GM13976 (cell line): ENCODE measurements at regions not wholly inside any gene's neighbourhood (a gene's known extent, or its start where the extent isn't known, plus 50 kb on each side); places are given as distances from the start of the nearest gene placed in this dataset.
"Not testable (repeated sequence)": the region's sequence is repeated elsewhere in the genome, so short reads cannot be mapped to it uniquely, and the experiment has no call there.

Experiments
- DNase-seq: peaks from one replicate; pipeline ENCODE4 v3.0.0; 2012; ENCODE audit warnings: low spot score
- in situ Hi-C: fragments of 300-500 bp; cut with MboI; formaldehyde crosslinking; loops from one replicate; pipeline ENCODE4 v1.12.0; 2022; ENCODE audit warnings: low sequenced_read_pairs, mixed read lengths, inconsistent platforms; ENCODE audit not compliant: unreplicated experiment
- TF ChIP-seq, protein P1 (sequence below): IDR thresholded peaks from 2 replicates; pipeline ENCODE4 v1.5.1; 2012; ENCODE audit warnings: borderline replicate concordance, mild to moderate bottlenecking; ENCODE audit not compliant: insufficient read depth; ENCODE audit errors: extremely low read depth, missing control alignments, control extremely low read depth

DNA sequence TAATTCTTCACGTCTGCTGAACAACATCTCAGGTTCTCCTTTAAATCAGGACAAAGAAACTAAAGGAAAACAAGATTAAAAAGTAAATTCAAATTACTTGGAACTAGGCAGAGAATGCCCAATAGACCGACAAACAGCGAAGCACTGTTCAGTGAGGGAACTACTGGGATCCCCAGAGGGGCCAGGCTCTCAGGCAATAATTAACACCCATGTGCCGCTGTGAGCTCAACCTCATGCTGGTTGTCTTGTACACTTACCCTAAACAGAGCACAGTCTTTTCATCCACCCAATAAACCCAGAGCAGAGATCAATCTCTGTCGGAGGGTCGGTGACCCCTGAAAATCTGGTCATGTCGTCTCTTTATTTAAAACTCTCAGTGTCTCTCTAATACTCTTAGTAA is 229.9 kb upstream of the CRIM1 start:
- TF ChIP-seq, protein P1, sequence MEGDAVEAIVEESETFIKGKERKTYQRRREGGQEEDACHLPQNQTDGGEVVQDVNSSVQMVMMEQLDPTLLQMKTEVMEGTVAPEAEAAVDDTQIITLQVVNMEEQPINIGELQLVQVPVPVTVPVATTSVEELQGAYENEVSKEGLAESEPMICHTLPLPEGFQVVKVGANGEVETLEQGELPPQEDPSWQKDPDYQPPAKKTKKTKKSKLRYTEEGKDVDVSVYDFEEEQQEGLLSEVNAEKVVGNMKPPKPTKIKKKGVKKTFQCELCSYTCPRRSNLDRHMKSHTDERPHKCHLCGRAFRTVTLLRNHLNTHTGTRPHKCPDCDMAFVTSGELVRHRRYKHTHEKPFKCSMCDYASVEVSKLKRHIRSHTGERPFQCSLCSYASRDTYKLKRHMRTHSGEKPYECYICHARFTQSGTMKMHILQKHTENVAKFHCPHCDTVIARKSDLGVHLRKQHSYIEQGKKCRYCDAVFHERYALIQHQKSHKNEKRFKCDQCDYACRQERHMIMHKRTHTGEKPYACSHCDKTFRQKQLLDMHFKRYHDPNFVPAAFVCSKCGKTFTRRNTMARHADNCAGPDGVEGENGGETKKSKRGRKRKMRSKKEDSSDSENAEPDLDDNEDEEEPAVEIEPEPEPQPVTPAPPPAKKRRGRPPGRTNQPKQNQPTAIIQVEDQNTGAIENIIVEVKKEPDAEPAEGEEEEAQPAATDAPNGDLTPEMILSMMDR, result no peak
- in situ Hi-C loops, result no loop called here
- DNase-seq, result no peak

DNA sequence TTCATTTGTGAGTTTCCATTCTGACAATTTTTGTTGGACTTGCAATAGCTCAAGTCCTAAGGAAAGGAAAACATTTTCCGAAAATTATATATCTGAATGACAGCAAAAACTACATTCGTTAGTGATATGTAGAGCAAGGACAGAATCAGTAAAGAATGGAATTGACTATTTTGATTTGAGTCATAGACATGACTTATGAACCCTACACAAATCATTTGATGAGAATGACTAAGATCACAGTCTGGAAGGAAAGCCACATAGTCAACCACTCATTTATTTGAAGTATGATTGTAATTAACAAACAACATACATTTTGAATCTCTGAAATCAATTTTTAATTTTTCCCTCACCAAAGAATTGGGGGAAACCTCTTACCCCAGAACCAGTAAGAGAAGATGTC is 231.6 kb upstream of the CRIM1 start:
- TF ChIP-seq, protein P1, result no peak
- in situ Hi-C loops, result no loop called here
- no peak for DNase-seq

DNA sequence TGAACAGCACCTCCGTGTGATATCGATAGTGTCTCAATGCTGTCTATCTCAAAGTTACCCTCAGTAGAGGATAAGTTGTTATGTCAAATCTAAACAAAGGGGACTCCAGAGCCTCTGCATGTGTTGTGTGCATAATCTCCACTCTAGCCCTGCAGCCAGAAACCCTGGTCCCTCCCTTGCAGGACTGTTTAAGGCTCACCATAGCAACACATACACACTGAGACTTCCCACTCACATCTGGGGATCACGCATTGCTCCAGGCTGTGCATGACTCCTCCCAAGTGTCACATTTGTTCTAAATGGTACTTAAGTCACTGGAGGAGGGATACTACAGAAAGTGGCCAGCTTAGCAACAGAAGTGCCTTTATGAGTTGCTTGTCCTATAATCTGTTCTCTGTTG is 258.6 kb upstream of the CRIM1 start:
- TF ChIP-seq, protein P1, result no peak
- in situ Hi-C loops, result no loop called here
- DNase-seq, result no peak

DNA sequence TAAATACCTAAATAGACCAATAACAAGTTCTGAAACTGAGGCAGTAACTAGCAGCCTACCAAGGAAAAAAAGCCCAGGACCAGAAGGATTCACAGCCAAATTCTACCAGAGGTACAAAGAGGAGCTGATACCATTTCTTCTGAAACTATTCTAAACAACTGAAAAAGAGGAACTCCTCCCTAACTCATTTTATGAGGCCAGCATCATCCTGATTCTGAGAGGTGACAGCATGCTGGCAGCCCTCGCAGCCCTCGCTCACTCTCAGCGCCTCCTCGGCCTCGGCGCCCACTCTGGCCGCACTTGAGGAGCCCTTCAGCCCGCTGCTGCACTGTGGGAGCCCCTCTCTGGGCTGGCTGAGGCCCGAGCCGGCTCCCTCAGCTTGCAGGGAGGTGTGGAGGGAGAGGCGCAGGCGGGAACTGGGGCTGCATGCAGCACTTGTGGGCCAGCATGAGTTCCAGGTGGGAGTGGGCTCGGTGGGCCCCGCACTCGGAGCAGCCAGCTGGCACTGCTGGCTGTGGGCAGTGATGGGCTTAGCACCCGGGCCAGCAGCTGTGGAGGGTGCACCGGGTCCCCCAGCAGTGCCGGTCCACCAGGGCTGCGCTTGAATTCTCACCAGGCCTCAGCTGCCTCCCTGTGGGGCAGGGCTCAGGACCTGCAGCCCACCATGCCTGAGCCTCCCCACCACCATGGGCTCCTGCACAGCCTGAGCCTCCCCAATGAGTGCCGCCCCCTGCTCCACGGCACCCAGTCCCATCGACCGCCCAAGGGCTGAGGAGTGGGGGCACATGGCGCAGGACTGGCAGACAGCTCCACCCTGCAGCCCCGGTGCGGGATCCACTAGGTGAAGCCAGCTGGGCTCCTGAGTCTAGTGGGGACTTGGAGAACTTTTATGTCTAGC is 263.5 kb upstream of the CRIM1 start:
- DNase-seq, in situ Hi-C loops: not testable (repeated sequence)

DNA sequence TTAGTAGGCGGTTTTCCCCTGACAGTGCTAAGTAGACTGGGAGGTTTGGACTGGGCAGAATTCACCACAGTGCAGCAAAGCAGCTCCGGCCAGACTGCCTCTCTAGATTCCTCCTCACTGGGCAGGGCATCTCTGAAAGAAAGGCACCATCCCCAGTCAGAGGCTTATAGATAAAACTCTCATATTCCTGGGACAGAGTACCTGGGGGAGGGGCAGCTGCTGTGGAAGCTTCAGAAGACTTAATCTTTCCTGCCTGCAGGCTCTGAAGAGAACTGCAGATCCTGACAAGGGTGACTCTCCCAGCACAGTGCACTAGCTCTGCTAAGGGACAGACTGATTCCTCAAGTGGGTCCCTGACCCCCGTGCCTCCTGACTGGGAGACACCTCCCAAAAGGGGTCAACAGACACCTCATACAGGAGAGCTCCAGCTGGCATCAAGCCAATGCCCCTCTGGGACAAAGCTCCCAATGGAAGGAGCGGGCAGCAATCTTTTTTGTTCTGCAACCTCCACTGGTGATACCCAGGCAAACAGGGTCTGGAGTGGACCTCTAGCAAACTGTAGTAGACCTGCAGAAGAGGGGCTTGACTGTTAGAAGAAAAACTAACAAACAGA is 266.8 kb upstream of the CRIM1 start:
- no peak for DNase-seq
- in situ Hi-C loops, result no loop called here
- TF ChIP-seq, protein P1, result no peak

DNA sequence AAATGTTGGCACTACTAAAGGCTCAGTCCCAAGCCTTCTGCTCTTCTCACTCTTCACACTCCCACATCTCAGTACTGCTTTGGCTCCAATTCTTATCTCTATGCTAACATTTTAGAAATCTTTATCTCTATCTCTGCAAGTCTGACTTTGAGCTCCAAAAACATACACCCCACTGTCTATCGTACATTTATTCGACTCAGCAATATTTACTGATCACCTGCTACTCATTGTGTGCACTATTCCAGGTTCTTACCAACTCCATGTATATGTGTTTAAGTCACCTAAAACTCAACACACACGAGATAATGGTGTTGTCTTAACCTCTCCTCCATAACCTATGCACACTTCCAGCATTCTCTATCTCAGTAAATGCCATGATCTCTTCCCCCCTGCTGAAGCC is 268.2 kb upstream of the CRIM1 start:
- no peak for DNase-seq
- TF ChIP-seq, protein P1, result no peak
- in situ Hi-C loops, result no loop called here

DNA sequence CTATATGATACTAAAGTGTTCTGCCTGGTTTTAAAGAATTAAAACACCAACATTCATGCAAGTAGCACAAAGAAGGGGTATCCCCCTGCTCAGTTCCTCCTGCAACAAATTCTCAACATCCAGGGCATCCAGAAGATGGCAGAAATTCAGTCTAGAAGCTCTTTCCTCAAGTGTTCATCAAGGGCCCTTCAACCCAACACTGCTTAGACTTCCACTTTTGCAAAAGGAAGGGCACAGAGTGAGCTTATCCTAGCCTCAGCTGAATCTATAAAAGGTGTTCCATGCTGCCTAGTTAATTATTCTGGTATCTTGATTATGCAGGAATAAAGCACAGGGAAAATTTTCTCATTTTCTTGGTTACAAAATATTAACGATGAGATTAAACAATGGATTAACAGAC is 275.8 kb upstream of the CRIM1 start:
- no peak for DNase-seq
- in situ Hi-C loops, result no loop called here
- TF ChIP-seq, protein P1, result no peak
